DND-41 (cell line): ENCODE measurements at regions not wholly inside any gene's neighbourhood (a gene's known extent, or its start where the extent isn't known, plus 50 kb on each side); places are given as distances from the start of the nearest gene placed in this dataset.

ENCODE experiments used
- ATAC-seq: fragments of 200-7000 bp; cut with Tn5 transposase; 3 replicates; pipeline ENCODE4 v1.9.1; 2021; ENCODE audit warnings: low read depth; ENCODE audit not compliant: insufficient read depth
- DNase-seq: peaks from one replicate; pipeline ENCODE4 v3.0.0-alpha.2; 2020
- H2AFZ ChIP-seq: 2 replicates; pipeline ENCODE4 v1.6.0; 2012; ENCODE audit warnings: low read depth, low read length
- H3K27ac ChIP-seq: 2 replicates; pipeline ENCODE4 v1.5.1; 2012; ENCODE audit warnings: low read length, inconsistent platforms
- H3K27me3 ChIP-seq: fragments of 200-600 bp; sonication (generic); 2 replicates; pipeline ENCODE4 v1.6.0; 2012; ENCODE audit warnings: low read length, mild to moderate bottlenecking, inconsistent platforms; ENCODE audit not compliant: insufficient read depth, poor library complexity
- H3K36me3 ChIP-seq: 2 replicates; pipeline ENCODE4 v1.5.1; 2012; ENCODE audit warnings: low read length, inconsistent platforms; ENCODE audit not compliant: insufficient read depth
- H3K4me1 ChIP-seq: 2 replicates; pipeline ENCODE4 v1.5.1; 2012; ENCODE audit warnings: mild to moderate bottlenecking, low read length; ENCODE audit not compliant: insufficient read depth
- H3K4me2 ChIP-seq: 2 replicates; pipeline ENCODE4 v1.6.0; 2012; ENCODE audit warnings: mild to moderate bottlenecking, moderate library complexity, low read length, inconsistent platforms; ENCODE audit not compliant: insufficient read depth
- H3K4me3 ChIP-seq, 2 experiments: fragments of 200-600 bp in 1 of 2; shearing (Covaris generic) in 1 of 2; 2 replicates each; pipeline ENCODE4 v1.5.1; 2012 to 2016; ENCODE audit warnings: inconsistent platforms in 2 of 2, low read length in 2 of 2, mild to moderate bottlenecking in 2 of 2, low read depth in 1 of 2, moderate library complexity in 1 of 2
- H3K79me2 ChIP-seq: 2 replicates; pipeline ENCODE4 v1.6.0; 2012; ENCODE audit warnings: low read length, inconsistent platforms; ENCODE audit not compliant: insufficient read depth
- H3K9ac ChIP-seq: 2 replicates; pipeline ENCODE4 v1.6.0; 2012; ENCODE audit warnings: low read depth, mild to moderate bottlenecking, inconsistent platforms, low read length, moderate library complexity
- H3K9me3 ChIP-seq: 2 replicates; pipeline ENCODE4 v1.5.1; 2012; ENCODE audit warnings: low read length, moderate library complexity, mild to moderate bottlenecking, inconsistent platforms; ENCODE audit not compliant: insufficient read depth, severe bottlenecking
- H4K20me1 ChIP-seq: 2 replicates; pipeline ENCODE4 v1.6.0; 2012; ENCODE audit warnings: low read length; ENCODE audit not compliant: insufficient read depth
- EZH2 ChIP-seq: IDR thresholded peaks from 3 replicates; pipeline ENCODE4 v1.6.1; 2012; ENCODE audit warnings: borderline replicate concordance, low read depth, mild to moderate bottlenecking, moderate library complexity, low read length, inconsistent platforms; ENCODE audit not compliant: severe bottlenecking
- TF ChIP-seq, protein P1 (sequence below): IDR thresholded peaks from 2 replicates; pipeline ENCODE4 v1.5.1; 2012; ENCODE audit warnings: borderline replicate concordance, low read length, moderate library complexity, mild to moderate bottlenecking; ENCODE audit not compliant: poor library complexity, severe bottlenecking; ENCODE audit errors: extremely low read depth

DNA sequence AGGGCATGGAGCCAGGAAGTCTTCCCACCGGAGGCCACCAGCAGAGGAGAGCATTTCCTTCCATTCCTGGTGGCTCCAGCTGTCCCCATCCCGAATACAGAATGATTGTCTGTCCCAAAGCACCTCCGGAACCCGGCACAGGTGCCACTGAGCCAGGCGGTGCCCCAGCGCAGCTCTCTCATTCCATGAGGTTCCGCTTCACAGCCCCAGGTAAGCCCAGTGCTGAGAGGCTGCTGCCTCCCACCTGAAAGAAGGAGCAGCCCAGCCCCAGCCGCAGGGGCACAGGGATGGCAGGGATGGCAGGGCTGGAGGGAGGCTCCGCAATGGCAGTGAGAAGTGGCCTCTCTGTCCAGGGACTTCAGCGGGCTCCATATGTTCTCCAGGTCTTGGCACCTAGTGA, 162.1 kb upstream of the TCERG1L start:
- Histone ChIP-seq H3K4me3 (no peak overlapping the region), H2AFZ (no peak overlapping the region), H4K20me1 (no peaks in the 10 kb centered on the region), H3K79me2 (no peaks in the 10 kb centered on the region), H3K4me1 (no peaks in the 10 kb centered on the region), H3K9me3 (no peaks in the 10 kb centered on the region), H3K9ac (no peak overlapping the region), H3K27ac (no peak overlapping the region), H3K4me2 (no peak overlapping the region), H3K36me3 (no peaks in the 10 kb centered on the region), H3K27me3 (no peaks in the 10 kb centered on the region)
- TF ChIP-seq, protein P1, sequence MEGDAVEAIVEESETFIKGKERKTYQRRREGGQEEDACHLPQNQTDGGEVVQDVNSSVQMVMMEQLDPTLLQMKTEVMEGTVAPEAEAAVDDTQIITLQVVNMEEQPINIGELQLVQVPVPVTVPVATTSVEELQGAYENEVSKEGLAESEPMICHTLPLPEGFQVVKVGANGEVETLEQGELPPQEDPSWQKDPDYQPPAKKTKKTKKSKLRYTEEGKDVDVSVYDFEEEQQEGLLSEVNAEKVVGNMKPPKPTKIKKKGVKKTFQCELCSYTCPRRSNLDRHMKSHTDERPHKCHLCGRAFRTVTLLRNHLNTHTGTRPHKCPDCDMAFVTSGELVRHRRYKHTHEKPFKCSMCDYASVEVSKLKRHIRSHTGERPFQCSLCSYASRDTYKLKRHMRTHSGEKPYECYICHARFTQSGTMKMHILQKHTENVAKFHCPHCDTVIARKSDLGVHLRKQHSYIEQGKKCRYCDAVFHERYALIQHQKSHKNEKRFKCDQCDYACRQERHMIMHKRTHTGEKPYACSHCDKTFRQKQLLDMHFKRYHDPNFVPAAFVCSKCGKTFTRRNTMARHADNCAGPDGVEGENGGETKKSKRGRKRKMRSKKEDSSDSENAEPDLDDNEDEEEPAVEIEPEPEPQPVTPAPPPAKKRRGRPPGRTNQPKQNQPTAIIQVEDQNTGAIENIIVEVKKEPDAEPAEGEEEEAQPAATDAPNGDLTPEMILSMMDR = no peak
- TF ChIP-seq EZH2 = no peak
- DNase-seq = no peak
- no peak for ATAC-seq

- Histone ChIP-seq H4K20me1 (no peaks in the 10 kb centered on the region), H3K27ac (no peak overlapping the region), H3K4me1 (no peaks in the 10 kb centered on the region), H3K36me3 (no peaks in the 10 kb centered on the region), H3K27me3 (no peaks in the 10 kb centered on the region), H3K4me2 (no peak overlapping the region), H3K4me3 (no peak overlapping the region), H3K9ac (no peak overlapping the region), H3K79me2 (no peaks in the 10 kb centered on the region), H2AFZ (no peak overlapping the region), H3K9me3 (no peaks in the 10 kb centered on the region)
- no peak for ATAC-seq
- TF ChIP-seq, protein P1 = no peak
- TF ChIP-seq EZH2 = no peak
- DNase-seq = no peak
These were observed 162.9 kb upstream of the TCERG1L start for GRCh38 chr10:131474416-131474815.

- no peaks in the 10 kb centered on the region for H3K4me1 ChIP-seq
- H4K20me1 ChIP-seq = no peaks in the 10 kb centered on the region
- no peak overlapping the region for H3K4me3 ChIP-seq
- H2AFZ ChIP-seq = no peak overlapping the region
- no peaks in the 10 kb centered on the region for H3K36me3 ChIP-seq
- no peak overlapping the region for H3K9ac ChIP-seq
- TF ChIP-seq, protein P1 = no peak
- no peak for TF ChIP-seq EZH2
- no peaks in the 10 kb centered on the region for H3K27me3 ChIP-seq
- H3K27ac ChIP-seq = no peak overlapping the region
- H3K9me3 ChIP-seq = no peaks in the 10 kb centered on the region
- no peak for DNase-seq
- H3K79me2 ChIP-seq = no peaks in the 10 kb centered on the region
- H3K4me2 ChIP-seq = no peak overlapping the region
- ATAC-seq = no peak
These were observed 163.5 kb upstream of the TCERG1L start for GRCh38 chr10:131475043-131475442.

DNA sequence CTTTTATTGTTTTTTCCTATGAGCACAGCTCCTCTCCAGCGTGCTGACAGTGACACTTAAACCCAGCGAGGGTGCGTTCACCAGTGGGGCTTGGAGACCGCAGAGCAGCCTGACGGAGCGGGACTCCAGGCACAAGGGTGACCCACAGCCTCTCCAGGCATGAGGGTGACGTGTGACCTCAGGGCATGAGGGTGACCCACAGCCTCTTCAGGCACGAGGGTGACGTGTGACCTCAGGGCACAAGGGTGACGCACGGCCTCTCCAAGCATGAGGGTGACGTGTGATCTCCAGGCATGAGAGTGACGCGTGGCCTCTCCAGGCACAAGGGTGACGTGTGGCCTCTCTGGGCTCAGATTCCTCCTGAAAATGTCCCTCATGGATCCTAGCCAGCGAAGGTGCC, 164.3 kb upstream of the TCERG1L start:
- ATAC-seq = no peak

More for the DNA sequence above, 164.3 kb upstream of the TCERG1L start:
- Histone ChIP-seq H3K27ac (no peak overlapping the region), H3K27me3 (no peaks in the 10 kb centered on the region), H3K79me2 (no peaks in the 10 kb centered on the region), H3K4me2 (no peak overlapping the region), H3K36me3 (no peaks in the 10 kb centered on the region), H3K4me1 (no peaks in the 10 kb centered on the region), H2AFZ (no peak overlapping the region), H3K4me3 (no peak overlapping the region), H3K9me3 (no peaks in the 10 kb centered on the region), H4K20me1 (no peaks in the 10 kb centered on the region), H3K9ac (no peak overlapping the region)
- no peak for DNase-seq
- TF ChIP-seq EZH2 = no peak
- TF ChIP-seq, protein P1 = no peak
